ENCODE measurements at regions not wholly inside any gene's neighbourhood (a gene's known extent, or its start where the extent isn't known, plus 50 kb on each side); places are given as distances from the start of the nearest gene placed in this dataset.

GRCh38 chr5:93153461-93153860 lies 427.6 kb downstream of the NR2F1-AS1 start:
- Histone ChIP-seq H4K91ac (ENCODE audit: low read depth, low read length) (no peak overlapping the region), H3K27ac (ENCODE audit: low read depth, low read length) (no peak overlapping the region), H4K8ac (ENCODE audit: low read depth, low read length) (no peak overlapping the region), H3K79me2 (ENCODE audit: control insufficient read depth, insufficient read depth, low read length, poor library complexity) (no peaks in the 10 kb centered on the region), H3K79me1 (ENCODE audit: low read length) (no peaks in the 10 kb centered on the region), H3K4me3 (ENCODE audit: low read depth, low read length) (no peak overlapping the region), H3K9ac (ENCODE audit: low read length) (no peak overlapping the region), H2BK5ac (ENCODE audit: low read depth, low read length, poor library complexity) (no peak overlapping the region), H3K4me1 (ENCODE audit: control insufficient read depth in 1 of 2, insufficient read depth in 2 of 2, low read length in 2 of 2) (no peaks in the 10 kb centered on the region), H3K27me3 (ENCODE audit: insufficient read depth, low read length) (no peaks in the 10 kb centered on the region), H2AFZ (ENCODE audit: insufficient read depth, low read length, poor library complexity) (no peak overlapping the region), H3K14ac (ENCODE audit: low read length) (no peak overlapping the region), H2BK120ac (ENCODE audit: insufficient read depth, low read length, poor library complexity) (no peak overlapping the region), H2BK12ac (ENCODE audit: low read length) (no peak overlapping the region), H3K4ac (ENCODE audit: low read depth, low read length) (no peak overlapping the region), H3K18ac (ENCODE audit: low read length) (no peak overlapping the region), H3K23ac (ENCODE audit: low read length) (no peak overlapping the region), H3K9me3 (ENCODE audit: insufficient read depth, low read depth, low read length) (no peaks in the 10 kb centered on the region), H3K36me3 (ENCODE audit: control insufficient read depth in 1 of 2, insufficient read depth in 2 of 2, low read length in 2 of 2) (no peaks in the 10 kb centered on the region), H3K4me2 (ENCODE audit: low read length) (no peak overlapping the region), H2AK5ac (ENCODE audit: low read length) (no peak overlapping the region), H4K12ac (ENCODE audit: low read depth, low read length) (no peak overlapping the region)
- no peak for DNase-seq
- WGBS (ENCODE audit: extremely low coverage, insufficient coverage, insufficient read length), result no CpG with 5 or more reads among the region's 3 CpGs

GRCh38 chr5:93151896-93152295 lies 429.1 kb downstream of the NR2F1-AS1 start:
- Histone ChIP-seq H3K23ac (ENCODE audit: low read length) (no peak overlapping the region), H2BK120ac (ENCODE audit: insufficient read depth, low read length, poor library complexity) (no peak overlapping the region), H2BK5ac (ENCODE audit: low read depth, low read length, poor library complexity) (no peak overlapping the region), H3K4ac (ENCODE audit: low read depth, low read length) (no peak overlapping the region), H2BK12ac (ENCODE audit: low read length) (no peak overlapping the region), H4K12ac (ENCODE audit: low read depth, low read length) (no peak overlapping the region), H2AFZ (ENCODE audit: insufficient read depth, low read length, poor library complexity) (no peak overlapping the region), H3K4me2 (ENCODE audit: low read length) (no peak overlapping the region), H4K8ac (ENCODE audit: low read depth, low read length) (no peak overlapping the region), H3K4me1 (ENCODE audit: control insufficient read depth in 1 of 2, insufficient read depth in 2 of 2, low read length in 2 of 2) (no peaks in the 10 kb centered on the region), H3K4me3 (ENCODE audit: low read depth, low read length) (no peak overlapping the region), H4K91ac (ENCODE audit: low read depth, low read length) (no peak overlapping the region), H3K18ac (ENCODE audit: low read length) (no peak overlapping the region), H2AK5ac (ENCODE audit: low read length) (no peak overlapping the region), H3K9me3 (ENCODE audit: insufficient read depth, low read depth, low read length) (no peaks in the 10 kb centered on the region), H3K27ac (ENCODE audit: low read depth, low read length) (no peak overlapping the region), H3K36me3 (ENCODE audit: control insufficient read depth in 1 of 2, insufficient read depth in 2 of 2, low read length in 2 of 2) (no peaks in the 10 kb centered on the region), H3K79me1 (ENCODE audit: low read length) (no peaks in the 10 kb centered on the region), H3K14ac (ENCODE audit: low read length) (no peak overlapping the region), H3K79me2 (ENCODE audit: control insufficient read depth, insufficient read depth, low read length, poor library complexity) (no peaks in the 10 kb centered on the region), H3K27me3 (ENCODE audit: insufficient read depth, low read length) (no peaks in the 10 kb centered on the region), H3K9ac (ENCODE audit: low read length) (no peak overlapping the region)
- no peak for DNase-seq
- 100% methylated on average over 1 of the region's 5 CpGs for WGBS (ENCODE audit: extremely low coverage, insufficient coverage, insufficient read length)

- Histone ChIP-seq H3K36me3 (ENCODE audit: control insufficient read depth in 1 of 2, insufficient read depth in 2 of 2, low read length in 2 of 2) (no peaks in the 10 kb centered on the region), H2AFZ (ENCODE audit: insufficient read depth, low read length, poor library complexity) (no peak overlapping the region), H3K4me1 (ENCODE audit: control insufficient read depth in 1 of 2, insufficient read depth in 2 of 2, low read length in 2 of 2) (no peaks in the 10 kb centered on the region), H2BK120ac (ENCODE audit: insufficient read depth, low read length, poor library complexity) (no peak overlapping the region), H3K27me3 (ENCODE audit: insufficient read depth, low read length) (no peaks in the 10 kb centered on the region), H4K91ac (ENCODE audit: low read depth, low read length) (no peak overlapping the region), H3K4me2 (ENCODE audit: low read length) (no peak overlapping the region), H3K9me3 (ENCODE audit: insufficient read depth, low read depth, low read length) (no peaks in the 10 kb centered on the region), H3K9ac (ENCODE audit: low read length) (no peak overlapping the region), H2AK5ac (ENCODE audit: low read length) (no peak overlapping the region), H3K18ac (ENCODE audit: low read length) (no peak overlapping the region), H3K4ac (ENCODE audit: low read depth, low read length) (no peak overlapping the region), H4K8ac (ENCODE audit: low read depth, low read length) (no peak overlapping the region), H3K27ac (ENCODE audit: low read depth, low read length) (no peak overlapping the region), H3K14ac (ENCODE audit: low read length) (no peak overlapping the region), H3K79me1 (ENCODE audit: low read length) (no peaks in the 10 kb centered on the region), H3K4me3 (ENCODE audit: low read depth, low read length) (no peak overlapping the region), H3K23ac (ENCODE audit: low read length) (no peak overlapping the region), H2BK5ac (ENCODE audit: low read depth, low read length, poor library complexity) (no peak overlapping the region), H2BK12ac (ENCODE audit: low read length) (no peak overlapping the region), H4K12ac (ENCODE audit: low read depth, low read length) (no peak overlapping the region), H3K79me2 (ENCODE audit: control insufficient read depth, insufficient read depth, low read length, poor library complexity) (no peaks in the 10 kb centered on the region)
- DNase-seq, result no peak
Observed at GRCh38 chr5:93151121-93151520, 429.9 kb downstream of the NR2F1-AS1 start.

- Histone ChIP-seq H3K4me2 (ENCODE audit: low read length) (no peak overlapping the region), H3K18ac (ENCODE audit: low read length) (no peak overlapping the region), H3K9ac (ENCODE audit: low read length) (no peak overlapping the region), H3K4me3 (ENCODE audit: low read depth, low read length) (no peak overlapping the region), H2BK120ac (ENCODE audit: insufficient read depth, low read length, poor library complexity) (no peak overlapping the region), H3K79me2 (ENCODE audit: control insufficient read depth, insufficient read depth, low read length, poor library complexity) (no peaks in the 10 kb centered on the region), H4K8ac (ENCODE audit: low read depth, low read length) (no peak overlapping the region), H3K36me3 (ENCODE audit: control insufficient read depth in 1 of 2, insufficient read depth in 2 of 2, low read length in 2 of 2) (no peaks in the 10 kb centered on the region), H3K27ac (ENCODE audit: low read depth, low read length) (no peak overlapping the region), H2BK12ac (ENCODE audit: low read length) (no peak overlapping the region), H3K9me3 (ENCODE audit: insufficient read depth, low read depth, low read length) (no peaks in the 10 kb centered on the region), H2AK5ac (ENCODE audit: low read length) (no peak overlapping the region), H3K23ac (ENCODE audit: low read length) (no peak overlapping the region), H4K12ac (ENCODE audit: low read depth, low read length) (no peak overlapping the region), H3K4me1 (ENCODE audit: control insufficient read depth in 1 of 2, insufficient read depth in 2 of 2, low read length in 2 of 2) (no peaks in the 10 kb centered on the region), H3K27me3 (ENCODE audit: insufficient read depth, low read length) (no peaks in the 10 kb centered on the region), H2BK5ac (ENCODE audit: low read depth, low read length, poor library complexity) (no peak overlapping the region), H3K14ac (ENCODE audit: low read length) (no peak overlapping the region), H3K4ac (ENCODE audit: low read depth, low read length) (no peak overlapping the region), H4K91ac (ENCODE audit: low read depth, low read length) (no peak overlapping the region), H3K79me1 (ENCODE audit: low read length) (no peaks in the 10 kb centered on the region), H2AFZ (ENCODE audit: insufficient read depth, low read length, poor library complexity) (no peak overlapping the region)
- WGBS (ENCODE audit: extremely low coverage, insufficient coverage, insufficient read length), result no CpG with 5 or more reads among the region's 3 CpGs
- DNase-seq, result no peak
Observed at GRCh38 chr5:93150311-93151012, 430.6 kb downstream of the NR2F1-AS1 start.
